NCI-H1092 treated with DMSO at 0.1 percent for 48 hours (cell line): ENCODE measurements at regions not wholly inside any gene's neighbourhood (a gene's known extent, or its start where the extent isn't known, plus 50 kb on each side); places are given as distances from the start of the nearest gene placed in this dataset.
"Not testable (repeated sequence)": the region's sequence is repeated elsewhere in the genome, so short reads cannot be mapped to it uniquely, and the experiment has no call there.

Experiments used
- DNase-seq: peaks from one replicate; lab custom pipeline; 2025; lab: John Stamatoyannopoulos, UW

- no peak for DNase-seq
Observed at GRCh38 chrX:55981603-55982002, 250.6 kb upstream of the KLF8 start.

GRCh38 chrX:55996649-55997048 is 235.5 kb upstream of the KLF8 start:
- DNase-seq = no peak

GRCh38 chrX:56000174-56000573 is 232.0 kb upstream of the KLF8 start:
- no peak for DNase-seq

- DNase-seq = no peak
Observed at GRCh38 chrX:56000729-56001128, 231.4 kb upstream of the KLF8 start.

GRCh38 chrX:56025872-56026571 is 206.1 kb upstream of the KLF8 start:
- no peak for DNase-seq

- peak; percentile 30 for DNase-seq
Observed at GRCh38 chrX:56026815-56027214, 205.3 kb upstream of the KLF8 start.

- DNase-seq = no peak
Observed at GRCh38 chrX:56029188-56029587, 203.0 kb upstream of the KLF8 start.

GRCh38 chrX:56029691-56030090 is 202.5 kb upstream of the KLF8 start:
- no peak for DNase-seq

- DNase-seq = no peak
Observed at GRCh38 chrX:56031409-56031808, 200.7 kb upstream of the KLF8 start.

GRCh38 chrX:56033495-56034180 is 198.5 kb upstream of the KLF8 start:
- DNase-seq = no peak

- not testable (repeated sequence) for DNase-seq
Observed at GRCh38 chrX:56052673-56053330, 179.4 kb upstream of the KLF8 start.

- no peak for DNase-seq
Observed at GRCh38 chrX:56057325-56057724, 174.8 kb upstream of the KLF8 start.

- DNase-seq = no peak
Observed at GRCh38 chrX:56066016-56066415, 166.1 kb upstream of the KLF8 start.

GRCh38 chrX:56068274-56068758 is 163.8 kb upstream of the KLF8 start:
- no peak for DNase-seq

- no peak for DNase-seq
Observed at GRCh38 chrX:56069299-56069931, 162.7 kb upstream of the KLF8 start.

- no peak for DNase-seq
Observed at GRCh38 chrX:56089376-56089775, 142.8 kb upstream of the KLF8 start.

- DNase-seq = no peak
Observed at GRCh38 chrX:56099271-56099670, 132.9 kb upstream of the KLF8 start.

- DNase-seq = no peak
Observed at GRCh38 chrX:56107320-56107719, 124.8 kb upstream of the KLF8 start.

- no peak for DNase-seq
Observed at GRCh38 chrX:56113785-56114436, 118.2 kb upstream of the KLF8 start.

GRCh38 chrX:56114437-56114787 is 117.7 kb upstream of the KLF8 start:
- no peak for DNase-seq

- no peak for DNase-seq
Observed at GRCh38 chrX:56120242-56120641, 111.9 kb upstream of the KLF8 start.

- DNase-seq = no peak
Observed at GRCh38 chrX:56125946-56126345, 106.2 kb upstream of the KLF8 start.
